Renal pelvis (tissue), 1 donor: ENCODE measurements at regions not wholly inside any gene's neighbourhood (a gene's known extent, or its start where the extent isn't known, plus 50 kb on each side); places are given as distances from the start of the nearest gene placed in this dataset.

Source experiments
- DNase-seq: peaks from one replicate; pipeline ENCODE4 v3.0.0-alpha.2; 2013

DNA sequence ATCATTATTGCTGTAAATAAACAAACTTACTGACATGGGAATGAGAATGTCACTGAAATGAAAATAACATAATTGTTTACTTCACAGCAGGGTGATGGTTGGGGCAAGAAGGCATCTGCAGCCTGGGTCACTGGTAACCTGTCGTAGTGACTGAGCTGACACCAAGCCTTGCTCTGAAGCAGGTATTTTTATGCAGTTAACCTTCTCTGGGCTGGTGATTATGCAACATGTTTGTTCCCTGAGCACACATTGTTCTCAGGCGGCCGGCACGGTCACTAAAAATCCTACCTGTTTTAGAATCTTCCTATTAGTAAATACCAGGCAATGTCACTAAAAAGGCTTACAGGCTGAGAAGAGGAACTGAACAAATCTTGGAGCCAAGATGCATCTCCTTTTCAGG, 157.7 kb upstream of the NR3C1 start:
- DNase-seq = no peak

DNA sequence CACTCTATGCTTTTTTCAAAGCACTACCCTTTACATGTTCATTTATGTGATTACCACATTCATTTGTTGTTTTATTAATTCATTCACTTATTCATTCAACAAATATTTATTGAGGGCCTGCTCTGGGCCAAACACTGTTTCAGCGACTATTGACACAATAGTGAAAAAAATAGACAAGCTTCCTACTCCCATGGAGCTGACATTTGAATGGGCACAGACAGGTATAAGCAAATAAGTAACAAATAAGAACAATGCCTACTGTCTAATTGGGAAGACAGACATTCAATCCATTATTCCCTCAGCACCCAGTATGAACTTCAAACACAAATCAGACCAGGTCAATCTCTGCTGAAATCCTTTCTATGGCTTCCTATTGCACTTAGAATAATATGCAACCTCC, 156.9 kb upstream of the NR3C1 start:
- DNase-seq = no peak

DNA sequence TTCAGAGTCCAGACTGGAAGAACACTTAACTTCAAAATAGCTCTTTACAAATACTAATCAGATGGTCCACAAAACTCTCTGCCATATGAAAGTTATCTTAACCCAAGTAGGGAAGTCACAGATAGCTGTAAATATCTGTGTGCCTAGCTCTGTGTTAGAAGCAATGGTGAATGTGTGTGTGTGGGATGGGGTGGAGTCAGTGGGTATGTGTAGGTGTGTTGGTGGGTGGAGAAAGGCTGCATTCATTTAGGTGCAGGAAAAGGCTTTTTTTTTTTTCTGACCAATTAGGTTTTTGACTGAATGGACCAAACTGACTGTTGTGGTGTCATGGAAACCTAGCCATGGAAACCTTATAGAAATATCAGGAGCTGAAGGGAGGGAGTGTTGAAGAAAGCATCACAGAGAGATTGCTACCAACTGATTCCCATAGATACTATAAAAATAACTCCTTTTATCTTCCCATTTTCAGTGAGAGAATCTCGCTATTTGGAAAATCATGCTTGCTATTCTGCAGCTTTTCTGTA, 156.2 kb upstream of the NR3C1 start:
- DNase-seq = no peak

DNA sequence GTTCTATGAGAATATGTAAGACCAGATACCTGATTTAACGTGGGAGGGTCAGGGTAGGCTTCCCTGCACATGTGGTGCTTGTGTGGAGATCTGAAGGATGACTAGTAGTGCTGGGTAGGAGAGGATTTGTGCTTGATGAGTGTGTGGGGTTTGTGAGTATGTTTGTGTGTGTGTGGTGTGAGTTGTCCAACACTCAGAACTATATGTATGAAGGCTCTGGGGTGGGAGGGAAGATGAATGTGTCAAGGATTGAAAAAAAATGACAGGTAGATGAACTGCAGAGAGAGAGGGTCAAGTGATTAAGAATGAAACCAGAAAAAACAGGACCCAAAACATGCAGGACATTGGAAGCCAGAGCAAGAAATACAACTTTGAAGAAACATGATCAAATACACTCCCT, 154.6 kb upstream of the NR3C1 start:
- DNase-seq = no peak

DNA sequence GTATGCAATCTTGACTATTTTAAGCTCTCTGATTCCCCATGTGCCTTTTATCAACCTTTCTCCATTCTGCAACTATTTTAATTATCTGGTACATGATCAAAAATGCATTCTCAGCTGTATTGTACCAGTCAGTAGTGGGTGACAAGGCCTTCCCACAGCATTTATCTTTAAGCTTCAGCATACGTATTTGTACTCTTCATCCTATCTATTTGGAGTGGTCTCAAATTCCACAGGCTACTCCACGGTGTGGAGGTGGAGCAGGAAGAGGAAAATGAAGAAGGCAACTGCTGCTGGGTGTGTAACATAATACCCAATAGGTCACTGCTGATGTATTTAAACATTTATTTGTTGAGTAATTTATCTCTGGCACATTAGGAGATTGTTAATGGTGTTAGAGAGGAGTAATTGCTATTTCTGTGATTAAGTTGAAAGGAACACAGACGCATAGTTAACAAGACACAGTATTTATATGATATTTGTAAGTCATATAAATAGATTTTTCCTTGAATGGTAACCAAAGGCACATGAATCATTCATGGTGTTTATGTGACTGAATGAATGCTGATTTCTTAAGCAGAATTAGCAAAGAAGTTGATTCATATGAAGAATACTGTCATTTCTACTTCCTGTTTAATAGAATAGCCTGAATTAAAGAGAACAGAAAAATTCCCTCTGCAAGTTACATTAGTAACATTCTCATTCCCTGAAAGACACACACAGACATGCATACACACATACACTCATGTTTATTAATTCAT, 153.8 kb upstream of the NR3C1 start:
- DNase-seq = no peak

DNA sequence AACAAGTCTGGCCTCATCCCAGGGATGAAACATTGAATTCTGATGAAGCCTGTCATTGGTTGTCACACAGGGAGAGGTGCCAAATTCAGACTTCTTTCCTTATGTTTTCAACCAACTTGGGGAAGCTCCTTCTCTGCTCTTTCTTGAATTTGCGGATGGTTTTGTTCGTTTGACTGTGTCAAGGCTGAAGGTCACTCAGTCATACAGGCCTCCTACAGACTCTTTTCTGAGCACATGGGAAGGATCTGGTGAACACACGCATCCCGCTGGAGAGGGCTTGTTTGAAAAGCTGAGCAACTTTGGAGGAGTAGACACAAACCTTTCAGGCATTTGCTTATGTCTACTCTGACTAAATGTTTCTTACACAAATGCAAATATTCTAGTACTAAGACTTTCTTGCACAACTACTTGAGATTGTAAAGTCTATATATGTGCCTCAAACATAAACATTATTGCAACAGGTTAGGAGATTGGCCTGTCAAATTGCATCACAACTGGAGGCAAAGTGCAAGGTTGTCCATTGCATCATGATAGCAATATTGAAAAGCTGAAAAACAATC, 151.5 kb upstream of the NR3C1 start:
- DNase-seq = no peak

DNA sequence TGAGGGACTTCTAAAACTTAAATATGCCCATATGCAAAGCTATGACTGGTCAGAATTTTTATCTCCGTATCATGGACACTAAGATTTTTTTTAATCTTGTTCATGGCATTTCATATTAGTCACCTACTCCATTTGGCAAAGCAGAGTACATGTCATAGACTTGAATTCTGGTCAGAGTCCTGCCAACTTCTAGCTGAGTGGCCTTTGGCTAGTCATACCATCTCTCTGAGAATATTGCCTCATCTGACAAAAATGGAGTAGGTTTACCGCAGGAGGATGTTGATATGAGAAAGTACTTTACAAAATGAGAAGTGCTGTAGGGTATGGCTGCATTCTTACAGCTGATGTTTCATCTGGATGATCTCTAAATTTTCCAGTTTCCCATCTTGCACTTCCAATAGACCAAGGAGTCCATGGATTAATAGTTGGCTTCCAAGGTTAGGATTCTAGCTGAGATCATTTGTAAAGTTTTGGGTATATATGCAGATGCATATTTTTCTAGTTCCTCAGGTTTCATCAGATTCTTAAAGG, 150.8 kb upstream of the NR3C1 start:
- DNase-seq = no peak

DNA sequence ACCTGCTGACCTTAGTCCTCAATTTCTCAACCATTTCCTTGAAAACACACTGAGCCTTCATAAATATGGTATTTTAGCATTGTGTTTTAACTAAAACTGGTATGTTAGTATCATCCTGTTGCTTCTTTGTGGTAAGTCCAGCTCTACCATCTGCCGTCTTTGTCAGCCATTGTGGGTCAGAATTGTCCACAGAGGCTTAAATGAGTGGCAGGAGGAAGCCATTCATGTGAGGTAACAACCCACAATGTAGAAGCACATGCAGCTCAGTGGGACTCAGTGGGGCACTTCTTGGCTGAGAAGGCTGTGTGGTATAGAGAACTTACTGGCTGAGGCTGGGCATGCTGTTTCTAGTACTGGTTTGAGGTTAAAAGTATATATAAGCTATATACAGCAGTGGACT, 149.2 kb upstream of the NR3C1 start:
- no peak for DNase-seq

DNA sequence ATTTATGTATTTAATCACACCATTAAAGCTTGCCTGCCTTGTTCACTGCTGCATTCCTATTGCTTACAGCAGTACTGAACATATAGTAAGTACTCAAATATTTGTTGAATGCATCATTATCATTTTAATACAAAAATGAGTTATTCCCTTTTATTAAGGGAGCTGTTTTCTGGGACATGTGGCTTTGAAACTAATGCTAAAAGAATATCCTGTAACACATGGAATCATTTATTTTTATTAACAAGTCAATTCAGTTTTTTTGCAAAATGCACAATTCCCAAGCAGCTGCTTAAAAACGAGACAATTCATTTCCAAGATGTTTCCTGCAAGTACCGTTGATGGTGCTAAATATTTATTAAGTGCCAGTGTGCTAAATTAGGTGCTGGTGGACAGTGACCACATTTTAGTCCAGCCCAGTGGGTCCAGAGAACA, 148.3 kb upstream of the NR3C1 start:
- no peak for DNase-seq

DNA sequence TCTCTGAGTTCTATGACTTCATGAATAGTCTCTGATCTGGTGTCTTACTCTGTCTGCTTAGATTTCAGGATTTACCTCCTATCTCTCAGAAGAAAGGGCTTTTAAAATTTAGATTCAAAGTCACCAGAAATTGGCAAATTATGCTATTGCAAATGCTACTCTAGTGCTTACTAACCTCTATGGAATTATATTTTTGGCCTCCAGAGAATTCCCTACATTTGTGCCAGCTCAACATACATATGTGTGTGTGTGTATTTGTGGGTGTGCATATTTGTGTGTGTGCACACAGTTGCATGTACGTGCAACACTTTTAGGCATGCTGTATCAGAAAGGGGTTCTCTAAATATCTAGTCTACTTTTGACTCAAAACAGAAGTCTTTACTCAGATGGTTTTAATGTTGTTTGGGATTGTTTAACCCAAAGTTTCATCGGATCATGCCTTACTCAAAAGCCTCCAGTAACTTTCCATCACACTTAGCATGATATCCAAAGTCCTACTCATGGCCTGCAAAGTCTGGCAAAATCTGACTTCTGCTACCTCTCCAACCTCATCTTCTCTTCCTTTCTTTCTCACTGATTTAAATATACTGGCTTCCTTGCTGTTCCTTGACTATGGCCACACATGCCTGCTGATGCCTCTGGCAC, 147.6 kb upstream of the NR3C1 start:
- DNase-seq = no peak

DNA sequence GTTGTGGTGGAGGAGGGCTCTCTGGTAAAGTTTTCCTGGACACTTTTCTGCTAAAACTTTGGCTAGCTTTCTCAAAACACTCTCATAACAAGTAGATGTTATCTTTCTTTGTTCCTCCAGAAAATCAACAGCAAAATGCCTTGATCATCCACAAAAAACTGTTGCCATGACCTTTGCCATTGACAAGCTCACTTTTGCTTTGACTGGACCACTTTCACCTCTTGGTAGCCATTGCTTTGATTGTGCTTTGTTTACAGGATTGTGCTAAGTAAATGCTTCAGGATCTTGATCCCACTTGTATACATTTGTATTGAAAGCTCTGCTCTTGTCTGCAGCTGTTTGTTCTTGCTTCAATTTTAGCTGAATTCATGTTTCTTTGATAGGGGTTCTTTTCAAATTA, 143.9 kb upstream of the NR3C1 start:
- no peak for DNase-seq

DNA sequence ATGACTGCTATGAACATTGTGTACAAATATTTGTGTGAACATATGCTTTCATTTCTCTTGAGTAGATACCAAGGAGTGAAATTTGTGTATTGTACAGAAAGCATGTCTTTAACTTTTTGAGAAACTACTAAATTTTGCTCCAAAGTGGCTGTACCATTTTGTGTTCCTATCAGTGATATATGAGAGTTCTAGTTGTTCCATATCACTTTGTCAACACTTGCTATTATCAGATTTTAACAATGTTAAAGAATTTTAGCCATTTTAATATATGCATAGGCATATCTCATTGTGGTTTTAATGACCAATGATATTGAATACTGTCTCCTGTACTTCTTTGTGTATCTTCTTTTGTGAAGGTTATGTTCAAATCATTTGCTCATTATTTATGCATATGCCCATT, 142.9 kb upstream of the NR3C1 start:
- no peak for DNase-seq

DNA sequence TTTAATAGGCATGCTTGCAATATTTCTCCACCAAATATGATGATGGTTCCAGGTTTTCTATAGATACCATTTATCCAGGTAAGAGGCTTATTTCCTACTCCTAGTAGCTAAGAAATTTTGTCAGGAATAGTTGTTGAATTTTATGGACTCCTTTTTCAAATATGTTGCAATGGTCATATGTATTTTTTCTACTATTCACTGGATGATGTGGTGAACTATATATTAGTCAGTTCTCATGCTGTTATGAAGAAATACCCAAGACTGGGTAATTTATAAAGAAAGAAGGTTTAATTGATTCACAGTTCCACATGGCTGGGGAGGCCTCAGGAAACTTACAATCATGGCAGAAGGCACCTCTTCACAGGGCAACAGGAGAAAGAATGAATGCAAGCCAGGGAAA, 141.1 kb upstream of the NR3C1 start:
- no peak for DNase-seq

DNA sequence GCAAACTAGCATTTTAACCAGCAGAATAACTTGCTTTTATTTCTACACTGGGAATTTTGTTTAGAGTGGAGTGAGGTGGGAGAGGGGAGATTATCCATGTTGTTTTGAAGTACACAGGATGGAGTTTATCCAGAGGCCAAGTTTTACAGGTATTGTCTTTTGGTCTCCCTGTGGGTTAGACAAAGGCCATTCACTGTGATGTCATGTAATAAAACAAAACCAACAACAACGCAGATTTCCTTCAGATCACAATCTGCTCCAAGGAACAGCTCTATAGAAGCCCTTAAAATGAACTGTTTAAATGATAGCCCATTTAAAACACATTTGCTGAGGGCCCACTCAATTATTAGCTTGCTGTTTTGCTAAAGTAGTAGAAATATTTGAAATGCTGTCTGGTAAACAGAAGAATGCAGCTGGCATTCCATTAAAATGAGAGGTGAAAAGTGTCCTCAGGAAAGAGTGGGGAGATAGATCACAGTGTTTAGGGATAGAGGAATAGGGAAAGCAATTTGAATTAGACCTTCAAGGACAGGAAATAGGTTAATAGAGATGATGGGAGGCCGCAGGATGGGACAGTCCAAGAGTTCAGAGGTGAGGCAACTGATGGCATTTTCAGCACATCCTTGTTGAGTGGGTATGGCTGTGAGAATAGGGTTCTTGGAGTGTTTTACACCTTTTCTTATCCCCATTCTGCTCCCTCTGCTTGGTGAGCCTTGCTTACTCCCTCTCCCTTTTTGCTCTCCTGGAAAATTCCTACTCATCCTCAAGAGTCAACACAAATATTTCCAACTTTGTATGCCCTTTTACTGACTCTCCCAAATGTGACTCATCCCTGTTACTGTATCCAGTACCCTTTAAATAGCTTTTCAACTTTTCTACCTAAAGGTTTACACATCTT, 140.1 kb upstream of the NR3C1 start:
- no peak for DNase-seq

DNA sequence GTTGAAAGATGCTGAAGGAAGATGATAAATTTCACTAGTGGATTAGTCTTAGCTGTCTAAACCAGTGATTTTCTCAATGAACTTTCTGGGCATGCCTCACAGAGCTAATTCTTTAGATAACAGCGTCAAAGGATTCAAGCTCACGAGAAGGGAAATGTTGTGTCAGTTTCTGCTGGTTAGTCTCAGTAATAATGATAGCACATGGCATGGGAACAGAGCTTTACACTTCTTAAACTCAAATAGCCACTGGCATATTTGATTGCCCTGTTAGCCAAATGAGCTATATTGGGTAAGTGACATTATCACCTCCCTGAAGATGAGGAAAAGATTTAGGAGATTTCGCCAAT, 139.3 kb upstream of the NR3C1 start:
- DNase-seq = no peak

DNA sequence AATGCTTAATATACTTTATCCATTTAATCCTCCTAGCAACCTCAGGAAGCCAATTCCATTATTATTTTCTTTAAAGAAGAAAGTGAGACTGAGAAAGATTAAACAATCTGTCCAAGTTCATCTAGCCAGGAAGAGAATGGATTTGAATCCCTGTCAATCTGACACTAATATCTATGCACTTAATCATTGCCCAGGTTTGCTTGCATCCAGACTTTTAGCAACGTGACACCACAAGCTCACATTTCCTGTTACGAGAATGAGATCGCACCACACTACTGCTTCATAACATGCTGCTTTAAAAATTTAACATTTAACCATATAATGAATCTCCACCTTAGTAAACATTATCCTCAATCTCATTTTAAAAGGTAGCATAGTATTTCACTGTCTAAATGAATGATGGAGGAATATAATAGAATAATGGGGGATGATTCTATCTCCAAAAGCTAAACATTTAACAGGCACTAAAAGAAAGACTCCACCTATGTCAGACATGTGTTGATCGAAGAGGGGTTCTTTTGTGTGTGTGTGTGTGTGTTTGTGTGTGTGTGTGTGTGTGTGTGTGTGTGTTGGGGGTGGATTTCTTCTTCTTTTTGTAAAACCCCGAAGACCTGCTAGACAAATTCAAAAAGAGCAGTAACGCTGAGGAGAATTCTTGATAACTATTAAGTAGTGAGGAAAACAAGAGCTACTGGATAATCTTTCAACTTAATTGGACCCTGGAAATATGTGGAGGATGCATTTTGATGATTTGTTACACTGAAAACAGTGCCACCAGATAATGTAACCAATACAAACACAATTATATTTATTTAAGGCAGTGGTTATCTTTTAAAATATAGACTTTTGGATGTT, 138.7 kb upstream of the NR3C1 start:
- no peak for DNase-seq

DNA sequence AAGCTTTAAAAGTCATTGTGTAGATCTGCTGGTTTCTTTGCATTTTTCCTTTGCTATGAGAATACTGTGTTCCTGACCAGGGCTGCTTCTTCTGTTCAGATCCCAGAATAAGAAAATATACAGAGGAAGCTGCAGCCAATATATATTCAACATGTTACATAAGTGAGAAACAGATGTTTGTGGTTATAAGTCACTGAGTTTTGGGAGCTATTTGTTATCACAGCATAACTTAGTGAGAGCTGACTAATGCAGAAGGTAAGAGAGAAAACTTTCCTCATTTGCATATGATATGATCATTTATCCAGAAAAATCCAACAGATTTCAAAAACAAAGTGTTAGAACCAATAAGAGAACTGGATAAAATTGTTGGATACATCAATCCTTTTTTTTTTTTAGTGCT, 136.3 kb upstream of the NR3C1 start:
- DNase-seq = no peak

DNA sequence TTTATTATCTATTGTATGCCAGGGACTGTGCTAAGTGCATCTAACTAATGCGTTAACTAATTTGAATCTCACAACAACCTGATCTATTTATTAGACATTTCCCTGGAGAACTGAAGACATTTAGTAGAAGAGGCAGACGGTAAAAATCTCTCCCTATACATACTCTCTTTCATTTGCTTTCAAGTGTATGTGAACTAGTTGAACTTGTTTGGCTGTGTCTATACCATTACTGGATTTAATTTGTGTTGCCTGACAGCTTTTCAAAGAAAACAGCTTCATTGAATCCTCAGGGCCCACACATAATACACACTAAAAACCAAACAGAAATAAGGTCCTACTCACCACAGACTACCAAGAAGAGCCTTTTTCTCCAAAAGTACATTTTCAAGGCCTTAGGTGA, 133.6 kb upstream of the NR3C1 start:
- no peak for DNase-seq

DNA sequence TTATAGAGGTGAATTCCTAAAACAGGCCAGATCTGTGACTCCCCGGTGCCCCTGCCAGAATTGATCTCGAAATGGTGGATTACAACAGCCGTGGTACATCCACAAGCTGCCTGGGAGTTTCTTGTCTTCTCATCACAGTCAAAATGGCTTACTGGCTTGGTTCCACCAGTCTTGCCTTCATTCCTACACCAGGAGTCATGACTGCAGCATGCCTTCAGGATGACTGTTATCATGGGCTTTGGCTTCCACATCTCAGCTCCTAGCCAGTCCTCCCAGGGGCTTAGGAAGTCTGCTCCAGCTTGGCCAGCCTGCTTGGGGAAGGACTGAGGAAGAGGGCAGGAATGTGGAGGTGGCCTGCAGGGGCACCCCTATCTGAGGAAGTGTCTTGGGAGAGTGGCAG, 132.9 kb upstream of the NR3C1 start:
- DNase-seq = no peak

DNA sequence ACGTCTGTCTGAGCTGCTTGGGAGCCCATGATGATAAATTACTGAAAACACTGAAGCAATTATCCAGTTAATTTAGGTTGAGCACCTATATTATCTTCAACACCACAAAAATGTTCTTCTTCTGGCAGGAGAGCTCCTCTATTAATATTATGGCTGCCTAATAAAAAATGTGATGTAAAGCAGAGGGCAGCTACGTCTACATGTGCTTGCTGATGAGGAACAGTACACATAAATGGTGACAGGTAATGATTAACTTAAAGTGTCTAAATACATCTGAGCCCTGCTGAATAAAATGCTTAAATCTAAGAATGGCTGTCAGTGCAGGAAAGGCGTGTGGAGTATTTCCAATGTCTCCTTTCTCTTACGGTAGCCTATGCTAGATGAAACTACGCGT, 131.3 kb upstream of the NR3C1 start:
- no peak for DNase-seq
